ENCODE measurements at regions not wholly inside any gene's neighbourhood (a gene's known extent, or its start where the extent isn't known, plus 50 kb on each side); places are given as distances from the start of the nearest gene placed in this dataset.

DNA sequence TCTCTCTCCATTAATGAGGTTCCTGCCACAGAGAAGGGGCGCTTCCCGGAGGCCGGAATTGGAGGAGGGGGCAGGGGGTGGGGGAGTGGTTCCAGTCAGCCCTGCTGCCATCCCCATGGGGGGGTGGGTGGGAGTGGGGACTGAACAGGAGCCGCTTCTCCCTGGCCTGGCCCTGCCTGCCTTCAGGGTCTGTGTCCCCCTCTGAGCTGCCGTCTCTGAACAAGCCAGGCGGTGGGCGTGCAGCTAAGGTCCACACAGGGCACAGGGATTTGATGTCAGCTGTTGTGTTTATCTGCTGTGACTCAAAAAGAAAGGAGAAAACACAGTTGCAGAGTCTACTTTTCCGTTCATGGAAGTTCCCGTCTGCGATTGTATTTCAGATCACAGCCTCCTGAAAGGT lies 141.5 kb upstream of the PCBD1 start:
- TF ChIP-seq, protein P1, sequence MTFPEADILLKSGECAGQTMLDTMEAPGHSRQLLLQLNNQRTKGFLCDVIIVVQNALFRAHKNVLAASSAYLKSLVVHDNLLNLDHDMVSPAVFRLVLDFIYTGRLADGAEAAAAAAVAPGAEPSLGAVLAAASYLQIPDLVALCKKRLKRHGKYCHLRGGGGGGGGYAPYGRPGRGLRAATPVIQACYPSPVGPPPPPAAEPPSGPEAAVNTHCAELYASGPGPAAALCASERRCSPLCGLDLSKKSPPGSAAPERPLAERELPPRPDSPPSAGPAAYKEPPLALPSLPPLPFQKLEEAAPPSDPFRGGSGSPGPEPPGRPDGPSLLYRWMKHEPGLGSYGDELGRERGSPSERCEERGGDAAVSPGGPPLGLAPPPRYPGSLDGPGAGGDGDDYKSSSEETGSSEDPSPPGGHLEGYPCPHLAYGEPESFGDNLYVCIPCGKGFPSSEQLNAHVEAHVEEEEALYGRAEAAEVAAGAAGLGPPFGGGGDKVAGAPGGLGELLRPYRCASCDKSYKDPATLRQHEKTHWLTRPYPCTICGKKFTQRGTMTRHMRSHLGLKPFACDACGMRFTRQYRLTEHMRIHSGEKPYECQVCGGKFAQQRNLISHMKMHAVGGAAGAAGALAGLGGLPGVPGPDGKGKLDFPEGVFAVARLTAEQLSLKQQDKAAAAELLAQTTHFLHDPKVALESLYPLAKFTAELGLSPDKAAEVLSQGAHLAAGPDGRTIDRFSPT (tag by site-specific recombination; IDR thresholded peaks at IDR 0.05) = no peak
- TF ChIP-seq ZNF658 (tag by site-specific recombination; IDR thresholded peaks at IDR 0.05) = no peak
- TF ChIP-seq, protein P2, sequence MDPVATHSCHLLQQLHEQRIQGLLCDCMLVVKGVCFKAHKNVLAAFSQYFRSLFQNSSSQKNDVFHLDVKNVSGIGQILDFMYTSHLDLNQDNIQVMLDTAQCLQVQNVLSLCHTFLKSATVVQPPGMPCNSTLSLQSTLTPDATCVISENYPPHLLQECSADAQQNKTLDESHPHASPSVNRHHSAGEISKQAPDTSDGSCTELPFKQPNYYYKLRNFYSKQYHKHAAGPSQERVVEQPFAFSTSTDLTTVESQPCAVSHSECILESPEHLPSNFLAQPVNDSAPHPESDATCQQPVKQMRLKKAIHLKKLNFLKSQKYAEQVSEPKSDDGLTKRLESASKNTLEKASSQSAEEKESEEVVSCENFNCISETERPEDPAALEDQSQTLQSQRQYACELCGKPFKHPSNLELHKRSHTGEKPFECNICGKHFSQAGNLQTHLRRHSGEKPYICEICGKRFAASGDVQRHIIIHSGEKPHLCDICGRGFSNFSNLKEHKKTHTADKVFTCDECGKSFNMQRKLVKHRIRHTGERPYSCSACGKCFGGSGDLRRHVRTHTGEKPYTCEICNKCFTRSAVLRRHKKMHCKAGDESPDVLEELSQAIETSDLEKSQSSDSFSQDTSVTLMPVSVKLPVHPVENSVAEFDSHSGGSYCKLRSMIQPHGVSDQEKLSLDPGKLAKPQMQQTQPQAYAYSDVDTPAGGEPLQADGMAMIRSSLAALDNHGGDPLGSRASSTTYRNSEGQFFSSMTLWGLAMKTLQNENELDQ (tag by site-specific recombination; IDR thresholded peaks at IDR 0.05; ENCODE audit: low read depth) = no peak
- TF ChIP-seq SP3 (tag by site-specific recombination; IDR thresholded peaks at IDR 0.05) = no peak
- TF ChIP-seq ZNF677 (tag by site-specific recombination; IDR thresholded peaks at IDR 0.05) = no peak
- TF ChIP-seq ZNF792 (tag by site-specific recombination; IDR thresholded peaks at IDR 0.05) = no peak
- no peak for TF ChIP-seq ZNF266 (tag by site-specific recombination; IDR thresholded peaks at IDR 0.05; ENCODE audit: low read depth)
- no peak for TF ChIP-seq ZNF558 (tag by site-specific recombination; IDR thresholded peaks at IDR 0.05)
- no peak overlapping the region for H3K4me3 ChIP-seq (ENCODE audit: low read depth, low read length)
- no peaks in the 10 kb centered on the region for H3K9me3 ChIP-seq (ENCODE audit: control insufficient read depth, insufficient read depth, low read depth, low read length)
- no peaks in the 10 kb centered on the region for H3K4me1 ChIP-seq (ENCODE audit: control insufficient read depth, insufficient read depth, low read length)
- ChIA-PET CTCF (interaction anchor here (0.9 to 1.0 kb wide), 2 partner anchors 104 to 241 kb away, joined by 3 to 4 read pairs; no protein-coding TSS in a partner anchor), POLR2A (no interaction called here)
- H3K36me3 ChIP-seq (ENCODE audit: control insufficient read depth in 2 of 2, insufficient read depth in 1 of 2, low read length in 2 of 2) = no peaks in the 10 kb centered on the region
- H3K27ac ChIP-seq (ENCODE audit: extremely low read depth, low read depth, low read length) = no peak overlapping the region

DNA sequence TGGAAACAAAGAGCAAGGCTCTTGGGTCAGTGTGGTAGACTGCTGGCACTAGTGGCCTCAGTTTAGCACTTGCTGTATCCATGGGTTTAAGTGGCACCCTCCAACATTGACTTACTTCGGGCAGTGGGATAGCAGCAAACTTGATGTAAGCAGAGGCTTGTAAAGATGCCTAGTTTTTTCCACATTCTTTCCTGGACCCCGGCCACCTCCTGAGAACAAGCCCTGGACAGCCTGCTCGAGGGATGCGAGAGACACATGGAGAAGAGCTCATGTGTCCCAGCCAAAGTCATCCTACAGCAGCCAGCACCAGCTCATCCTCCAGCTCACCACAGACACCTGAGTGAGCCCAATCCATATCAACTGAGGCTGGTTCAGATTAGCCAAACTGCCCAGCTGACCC lies 142.7 kb upstream of the PCBD1 start:
- CTCF ChIA-PET = no interaction called here
- H3K36me3 ChIP-seq (ENCODE audit: control insufficient read depth in 2 of 2, insufficient read depth in 1 of 2, low read length in 2 of 2) = no peaks in the 10 kb centered on the region
- no peaks in the 10 kb centered on the region for H3K4me1 ChIP-seq (ENCODE audit: control insufficient read depth, insufficient read depth, low read length)
- H3K4me3 ChIP-seq (ENCODE audit: low read depth, low read length) = no peak overlapping the region
- TF ChIP-seq ZNF660 (tag by site-specific recombination; IDR thresholded peaks at IDR 0.05) = no peak
- TF ChIP-seq SP3 (tag by site-specific recombination; IDR thresholded peaks at IDR 0.05) = no peak
- no peaks in the 10 kb centered on the region for H3K9me3 ChIP-seq (ENCODE audit: control insufficient read depth, insufficient read depth, low read depth, low read length)
- H3K27ac ChIP-seq (ENCODE audit: extremely low read depth, low read depth, low read length) = no peak overlapping the region
- POLR2A ChIA-PET = no interaction called here

DNA sequence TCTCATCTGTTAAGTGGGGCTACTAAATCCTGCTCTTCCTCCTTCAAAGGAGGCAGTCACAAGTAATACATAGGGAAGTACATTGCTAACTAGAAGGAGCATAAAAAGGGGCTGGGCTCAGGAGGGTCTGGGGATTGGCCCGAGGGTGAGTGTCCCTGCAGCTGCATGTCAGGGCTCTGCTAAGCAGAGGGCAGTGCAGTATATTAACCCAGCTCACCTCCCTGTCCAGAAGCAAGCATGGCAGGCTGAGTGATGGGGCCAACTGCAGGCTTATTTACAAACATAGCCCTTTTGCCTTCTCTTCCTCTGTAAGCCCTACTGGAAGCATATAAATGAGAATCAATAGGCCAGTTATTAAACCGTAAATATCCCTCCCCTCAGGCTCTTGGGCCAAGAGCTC lies 143.2 kb upstream of the PCBD1 start:
- no peak overlapping the region for H3K4me3 ChIP-seq (ENCODE audit: low read depth, low read length)
- ChIA-PET POLR2A (no interaction called here), CTCF (no interaction called here)
- no peak overlapping the region for H3K27ac ChIP-seq (ENCODE audit: extremely low read depth, low read depth, low read length)
- no peaks in the 10 kb centered on the region for H3K36me3 ChIP-seq (ENCODE audit: control insufficient read depth in 2 of 2, insufficient read depth in 1 of 2, low read length in 2 of 2)
- TF ChIP-seq ZBTB20 (tag by site-specific recombination; IDR thresholded peaks at IDR 0.05) = no peak
- no peak for TF ChIP-seq ZNF24 (tag by site-specific recombination; IDR thresholded peaks at IDR 0.05)
- TF ChIP-seq ZNF202 (tag by site-specific recombination; IDR thresholded peaks at IDR 0.05; ENCODE audit: borderline replicate concordance) = no peak
- TF ChIP-seq ZNF404 (tag by site-specific recombination; IDR thresholded peaks at IDR 0.05) = no peak
- TF ChIP-seq ZBTB17 (tag by site-specific recombination; IDR thresholded peaks at IDR 0.05) = no peak
- TF ChIP-seq ZNF600 (tag by site-specific recombination; IDR thresholded peaks at IDR 0.05) = no peak
- no peak for TF ChIP-seq KLF8 (tag by site-specific recombination; IDR thresholded peaks at IDR 0.05)
- TF ChIP-seq, protein P3, sequence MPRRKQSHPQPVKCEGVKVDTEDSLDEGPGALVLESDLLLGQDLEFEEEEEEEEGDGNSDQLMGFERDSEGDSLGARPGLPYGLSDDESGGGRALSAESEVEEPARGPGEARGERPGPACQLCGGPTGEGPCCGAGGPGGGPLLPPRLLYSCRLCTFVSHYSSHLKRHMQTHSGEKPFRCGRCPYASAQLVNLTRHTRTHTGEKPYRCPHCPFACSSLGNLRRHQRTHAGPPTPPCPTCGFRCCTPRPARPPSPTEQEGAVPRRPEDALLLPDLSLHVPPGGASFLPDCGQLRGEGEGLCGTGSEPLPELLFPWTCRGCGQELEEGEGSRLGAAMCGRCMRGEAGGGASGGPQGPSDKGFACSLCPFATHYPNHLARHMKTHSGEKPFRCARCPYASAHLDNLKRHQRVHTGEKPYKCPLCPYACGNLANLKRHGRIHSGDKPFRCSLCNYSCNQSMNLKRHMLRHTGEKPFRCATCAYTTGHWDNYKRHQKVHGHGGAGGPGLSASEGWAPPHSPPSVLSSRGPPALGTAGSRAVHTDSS (tag by site-specific recombination; IDR thresholded peaks at IDR 0.05) = no peak
- no peak for TF ChIP-seq PRDM1 (tag by site-specific recombination; IDR thresholded peaks at IDR 0.05)
- TF ChIP-seq, protein P4, sequence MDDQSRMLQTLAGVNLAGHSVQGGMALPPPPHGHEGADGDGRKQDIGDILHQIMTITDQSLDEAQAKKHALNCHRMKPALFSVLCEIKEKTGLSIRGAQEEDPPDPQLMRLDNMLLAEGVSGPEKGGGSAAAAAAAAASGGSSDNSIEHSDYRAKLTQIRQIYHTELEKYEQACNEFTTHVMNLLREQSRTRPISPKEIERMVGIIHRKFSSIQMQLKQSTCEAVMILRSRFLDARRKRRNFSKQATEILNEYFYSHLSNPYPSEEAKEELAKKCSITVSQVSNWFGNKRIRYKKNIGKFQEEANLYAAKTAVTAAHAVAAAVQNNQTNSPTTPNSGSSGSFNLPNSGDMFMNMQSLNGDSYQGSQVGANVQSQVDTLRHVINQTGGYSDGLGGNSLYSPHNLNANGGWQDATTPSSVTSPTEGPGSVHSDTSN (CRISPR knock-in tag; IDR thresholded peaks at IDR 0.05) = no peak
- TF ChIP-seq ZNF169 (tag by site-specific recombination; IDR thresholded peaks at IDR 0.05) = no peak
- TF ChIP-seq ZFP37 (tag by site-specific recombination; IDR thresholded peaks at IDR 0.05) = no peak
- no peaks in the 10 kb centered on the region for H3K9me3 ChIP-seq (ENCODE audit: control insufficient read depth, insufficient read depth, low read depth, low read length)
- no peaks in the 10 kb centered on the region for H3K4me1 ChIP-seq (ENCODE audit: control insufficient read depth, insufficient read depth, low read length)

Data from HEK293 (cell line).